Colonic mucosa (tissue), 4 donors: ENCODE measurements at regions not wholly inside any gene's neighbourhood (a gene's known extent, or its start where the extent isn't known, plus 50 kb on each side); places are given as distances from the start of the nearest gene placed in this dataset.

Experiments
- DNase-seq: peaks from one replicate; pipeline ENCODE4 v3.0.0-alpha.2; 2020
- H3K27ac ChIP-seq: fragments of 200-600 bp; one replicate; pipeline ENCODE4 v1.8.0; 2021
- H3K27me3 ChIP-seq: fragments of 200-600 bp; one replicate; pipeline ENCODE4 v1.8.0; 2021
- H3K36me3 ChIP-seq: fragments of 200-600 bp; one replicate; pipeline ENCODE4 v1.8.0; 2021
- H3K4me1 ChIP-seq: fragments of 200-600 bp; one replicate; pipeline ENCODE4 v1.8.0; 2021; ENCODE audit warnings: mild to moderate bottlenecking
- H3K4me3 ChIP-seq: fragments of 200-600 bp; one replicate; pipeline ENCODE4 v1.8.0; 2021
- H3K9ac ChIP-seq, 2 donors: one replicate each; pipeline ENCODE4 v1.7.0; 2013; ENCODE audit warnings: control low read depth in 2 of 2, low read depth in 2 of 2, low read length in 2 of 2
- H3K9me3 ChIP-seq: fragments of 200-600 bp; one replicate; pipeline ENCODE4 v1.8.0; 2021
- CTCF ChIP-seq: fragments of 200-600 bp; IDR thresholded peaks from one replicate; pipeline ENCODE4 v1.8.0; 2022; ENCODE audit warnings: antibody characterized with exemption, mild to moderate bottlenecking
- intact Hi-C: fragments of 100-400 bp; cut with DNase I; formaldehyde crosslinking; loops from one replicate; pipeline ENCODE4 v1.14.1; 2022
- donor health status: healthy.
- donor health status: DM: no; HTN: no; CAD: no.
- donor health status: DM: no; HTN: no; CAD: no.

GRCh38 chr10:62647375-62648092 lies 157.0 kb upstream of the ADO start:
- Histone ChIP-seq H3K9me3 (no peaks in the 10 kb centered on the region), H3K9ac (no peak overlapping the region), H3K27me3 (no peaks in the 10 kb centered on the region), H3K4me1 (no peaks in the 10 kb centered on the region), H3K27ac (no peak overlapping the region), H3K36me3 (no peaks in the 10 kb centered on the region), H3K4me3 (no peak overlapping the region)
- TF ChIP-seq CTCF = no peak
- no peak for DNase-seq
- intact Hi-C loops = no loop called here

- no peaks in the 10 kb centered on the region for H3K4me1 ChIP-seq
- TF ChIP-seq CTCF = no peak
- no peak overlapping the region for H3K27ac ChIP-seq
- no peak overlapping the region for H3K4me3 ChIP-seq
- H3K27me3 ChIP-seq = no peaks in the 10 kb centered on the region
- H3K9me3 ChIP-seq = no peaks in the 10 kb centered on the region
- DNase-seq = no peak
- intact Hi-C loops = no loop called here
- H3K36me3 ChIP-seq = no peaks in the 10 kb centered on the region
- H3K9ac ChIP-seq = no peak overlapping the region
These were observed 155.6 kb upstream of the ADO start for GRCh38 chr10:62648921-62649320.

- Histone ChIP-seq H3K9ac (no peak overlapping the region), H3K27ac (no peak overlapping the region), H3K27me3 (no peaks in the 10 kb centered on the region), H3K4me3 (no peak overlapping the region), H3K9me3 (no peaks in the 10 kb centered on the region), H3K36me3 (no peaks in the 10 kb centered on the region), H3K4me1 (no peaks in the 10 kb centered on the region)
- intact Hi-C loops = no loop called here
- no peak for TF ChIP-seq CTCF
- DNase-seq = no peak
These were observed 154.1 kb upstream of the ADO start for GRCh38 chr10:62650411-62650810.

- no peak overlapping the region for H3K9ac ChIP-seq
- intact Hi-C loops = no loop called here
- no peaks in the 10 kb centered on the region for H3K9me3 ChIP-seq
- no peak for TF ChIP-seq CTCF
- H3K4me1 ChIP-seq = no peaks in the 10 kb centered on the region
- no peak overlapping the region for H3K4me3 ChIP-seq
- H3K36me3 ChIP-seq = no peaks in the 10 kb centered on the region
- no peak for DNase-seq
- H3K27ac ChIP-seq = no peak overlapping the region
- no peaks in the 10 kb centered on the region for H3K27me3 ChIP-seq
These were observed 153.2 kb upstream of the ADO start for GRCh38 chr10:62651341-62651740.

GRCh38 chr10:62652114-62652513 lies 152.4 kb upstream of the ADO start:
- H3K27me3 ChIP-seq = no peaks in the 10 kb centered on the region
- H3K4me1 ChIP-seq = no peaks in the 10 kb centered on the region
- no peak overlapping the region for H3K9ac ChIP-seq
- TF ChIP-seq CTCF = no peak
- no peaks in the 10 kb centered on the region for H3K9me3 ChIP-seq
- H3K27ac ChIP-seq = no peak overlapping the region
- intact Hi-C loops = no loop called here
- no peak for DNase-seq
- H3K4me3 ChIP-seq = no peak overlapping the region
- H3K36me3 ChIP-seq = no peaks in the 10 kb centered on the region
